HG03571 (cell line): ENCODE measurements at regions not wholly inside any gene's neighbourhood (a gene's known extent, or its start where the extent isn't known, plus 50 kb on each side); places are given as distances from the start of the nearest gene placed in this dataset.
"Not testable (repeated sequence)": the region's sequence is repeated elsewhere in the genome, so short reads cannot be mapped to it uniquely, and the experiment has no call there.

Source experiments
- ATAC-seq: cut with Tn5 transposase; IDR thresholded peaks from one replicate; pipeline ENCODE4 v1.9.1; 2021; ENCODE audit not compliant: unreplicated experiment

- ATAC-seq = no peak
Observed at GRCh38 chr2:160721089-160722040, 227.8 kb upstream of the RBMS1 start.

DNA sequence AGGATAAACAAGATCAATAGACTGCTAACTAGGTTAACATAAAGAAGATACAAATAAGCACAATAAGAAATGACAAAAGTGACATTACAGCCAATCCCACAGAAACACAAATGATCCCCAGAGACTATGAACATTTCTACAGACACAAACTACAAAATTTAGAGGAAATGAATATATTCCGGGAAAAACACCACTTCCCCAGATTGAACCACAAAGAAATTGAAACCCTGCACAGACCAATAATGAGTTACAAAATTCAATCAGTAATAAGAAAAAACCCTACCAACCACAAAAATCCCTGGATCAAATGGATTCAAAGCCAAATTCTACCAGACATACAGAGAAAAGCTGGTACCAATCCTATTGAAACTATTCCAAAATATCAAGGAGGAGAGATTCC, 232.4 kb upstream of the RBMS1 start:
- ATAC-seq = no peak

DNA sequence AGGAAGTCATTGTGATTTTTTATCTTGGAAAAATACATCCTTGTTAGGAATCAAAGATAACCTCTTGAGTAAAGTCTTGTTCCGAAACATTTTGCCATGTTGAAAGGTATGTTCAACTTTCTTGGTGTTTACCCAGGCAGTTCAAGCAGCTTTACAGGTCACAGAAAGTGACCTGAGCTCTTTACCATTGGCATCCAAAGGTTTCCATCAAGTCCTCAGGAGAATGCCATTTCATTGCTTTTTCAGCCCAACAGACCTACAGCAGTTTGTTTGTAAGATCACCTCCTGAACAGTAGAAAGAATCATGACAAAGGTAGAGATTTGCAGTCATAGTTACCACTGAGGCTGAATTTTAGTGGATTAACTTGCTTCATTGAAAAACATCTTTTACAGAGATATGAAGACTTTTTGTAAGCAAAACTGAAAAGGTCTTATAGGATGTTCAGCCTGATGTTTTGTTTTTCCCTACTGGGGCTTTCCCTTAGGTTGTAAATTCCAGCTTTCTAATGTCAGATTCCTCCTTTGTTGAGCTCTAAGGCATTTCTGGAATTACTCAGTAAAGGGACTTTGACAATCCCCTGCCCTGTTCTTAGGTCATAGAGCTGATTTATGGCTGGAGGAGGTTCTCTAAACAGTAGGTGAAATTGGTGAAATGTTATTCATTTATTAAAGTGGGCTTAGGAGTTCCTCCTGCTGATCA, 236.8 kb upstream of the RBMS1 start:
- no peak for ATAC-seq

DNA sequence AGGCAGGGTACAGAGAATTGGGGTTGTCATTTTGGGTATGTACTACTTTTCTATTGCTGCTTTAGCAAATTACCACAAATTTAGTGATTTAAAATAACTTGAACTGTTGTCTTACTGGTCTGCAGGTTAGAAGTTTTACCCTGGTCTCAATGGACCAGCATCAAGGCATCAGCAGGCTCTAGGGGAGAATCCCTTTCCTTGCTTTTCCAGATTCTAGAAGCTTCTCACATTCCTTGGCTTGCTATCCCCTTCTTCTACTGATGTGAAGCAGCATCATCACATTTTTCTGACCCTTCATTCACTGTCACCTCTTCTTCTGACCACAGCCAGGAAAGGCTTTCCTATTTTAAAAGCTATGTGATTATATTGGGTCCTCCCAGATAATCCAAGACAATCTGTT, 237.8 kb upstream of the RBMS1 start:
- no peak for ATAC-seq

DNA sequence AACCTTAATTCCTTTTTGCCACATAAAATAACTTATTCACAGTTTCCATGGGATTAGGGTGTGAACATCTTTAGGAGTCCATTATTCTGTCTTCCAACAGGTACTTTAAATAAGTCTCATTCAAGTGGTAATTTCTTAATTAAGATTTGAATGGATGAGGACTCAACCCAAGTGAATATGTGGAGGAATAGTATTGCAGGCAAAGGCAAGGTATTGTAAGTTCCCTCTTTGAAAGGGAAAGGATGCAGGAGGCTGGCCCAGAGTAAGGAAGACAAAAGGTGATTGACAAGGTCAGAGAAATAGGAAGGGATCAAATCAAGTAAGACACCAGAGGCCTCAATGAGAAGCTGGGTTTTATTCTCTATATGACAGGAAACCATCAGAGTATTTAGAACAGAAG, 238.2 kb upstream of the RBMS1 start:
- ATAC-seq = no peak

DNA sequence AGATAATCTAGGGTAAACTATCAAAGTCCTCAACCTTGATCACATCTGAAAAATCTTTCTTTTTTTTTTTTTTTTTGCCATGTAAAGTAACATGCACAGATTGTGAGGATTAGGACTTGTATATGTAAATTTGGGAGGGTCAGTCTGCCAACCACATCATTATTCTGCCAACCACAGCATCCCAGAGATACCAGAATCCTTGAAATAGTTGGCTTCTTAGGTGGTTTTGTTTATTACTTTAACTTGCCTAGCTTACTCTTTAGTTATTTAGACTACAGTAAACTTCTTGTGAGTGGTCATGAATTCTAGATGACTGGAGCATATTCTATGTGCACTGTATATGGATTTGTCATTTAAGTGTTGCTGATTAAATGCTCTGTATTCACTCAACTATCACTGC, 242.1 kb upstream of the RBMS1 start:
- no peak for ATAC-seq

DNA sequence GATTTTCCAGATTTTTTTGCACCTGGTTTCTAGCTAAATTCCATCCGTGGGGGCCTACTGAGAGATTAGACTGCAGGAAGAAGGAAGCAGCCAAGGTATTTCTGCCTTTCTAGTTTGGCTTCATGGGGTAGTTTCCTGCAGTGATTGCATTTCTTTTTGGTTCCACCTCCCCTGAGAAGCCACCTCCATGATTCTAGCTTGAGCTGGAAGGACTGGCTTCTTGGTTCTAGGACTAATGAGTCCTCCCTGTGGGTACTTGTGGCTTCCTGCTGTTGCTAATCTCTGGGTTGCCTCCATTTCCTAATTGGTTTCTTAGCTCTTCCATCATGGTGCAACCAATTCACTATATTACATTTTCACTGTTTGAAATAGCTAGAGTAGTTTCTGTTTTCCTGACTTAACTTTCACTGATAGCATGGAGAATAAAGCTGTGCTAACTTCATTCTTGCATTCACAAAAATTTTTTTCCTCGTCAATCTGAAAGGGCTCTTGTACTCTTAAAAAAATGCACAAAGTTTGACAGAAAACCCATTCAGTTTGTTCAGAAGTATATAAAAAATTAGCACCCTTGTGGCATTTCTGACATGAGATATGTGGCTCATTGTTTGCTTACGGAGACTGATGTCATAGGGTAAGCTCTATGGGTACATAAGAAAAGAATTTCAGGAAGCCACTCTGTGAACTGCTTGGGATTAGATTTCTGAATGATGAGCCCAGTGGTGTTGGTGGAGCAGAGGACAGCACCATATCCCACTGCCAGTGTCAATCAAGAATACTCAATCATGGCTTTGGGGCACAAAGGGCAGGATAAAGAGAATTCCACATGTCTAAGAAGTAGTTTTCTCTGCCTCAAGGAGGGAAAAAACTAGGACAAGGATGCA, 242.8 kb upstream of the RBMS1 start:
- ATAC-seq = no peak

GRCh38 chr2:160737247-160737646, 243.6 kb upstream of the RBMS1 start:
- no peak for ATAC-seq

DNA sequence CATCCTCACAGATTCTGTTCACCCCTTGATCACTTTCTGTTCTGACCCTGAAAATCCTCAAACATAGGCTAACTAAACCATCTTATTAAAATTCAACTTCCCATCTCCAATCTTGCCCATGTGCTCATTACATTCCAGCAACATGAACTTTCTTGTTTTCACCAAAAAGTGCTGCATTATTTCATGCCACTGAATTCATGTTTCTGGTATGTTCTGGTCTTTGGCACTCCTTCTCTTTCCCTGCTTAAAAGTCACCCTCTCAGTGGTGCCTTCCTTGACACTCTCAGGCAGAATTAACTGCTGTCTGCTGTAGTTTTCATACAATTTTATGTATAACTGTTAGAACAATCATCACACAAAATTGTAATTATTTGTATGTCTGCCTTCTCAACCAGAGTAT, 247.7 kb upstream of the RBMS1 start:
- ATAC-seq = no peak

GRCh38 chr2:160741815-160742214, 248.2 kb upstream of the RBMS1 start:
- ATAC-seq = no peak

DNA sequence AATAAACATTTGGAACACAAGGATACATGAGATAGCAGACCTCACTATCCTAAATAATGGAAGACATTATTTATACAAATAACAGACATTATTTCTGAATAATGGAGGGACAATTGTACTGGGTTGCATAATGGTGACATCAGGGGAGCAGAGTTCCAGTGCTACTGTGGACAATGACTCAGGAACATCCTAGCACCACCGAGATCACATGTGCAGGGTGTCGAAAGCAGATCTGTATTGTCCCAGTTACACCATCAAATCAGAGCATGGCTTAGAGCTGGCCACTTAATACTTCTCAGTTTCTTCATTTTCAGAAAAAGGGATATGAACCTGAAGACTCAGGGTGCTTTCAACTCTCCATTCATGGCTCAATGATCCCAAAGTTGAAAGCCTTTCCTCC, 249.1 kb upstream of the RBMS1 start:
- no peak for ATAC-seq

GRCh38 chr2:160747501-160748170, 254.0 kb upstream of the RBMS1 start:
- ATAC-seq = no peak

- no peak for ATAC-seq
Observed at GRCh38 chr2:160751021-160751420, 257.4 kb upstream of the RBMS1 start.

DNA sequence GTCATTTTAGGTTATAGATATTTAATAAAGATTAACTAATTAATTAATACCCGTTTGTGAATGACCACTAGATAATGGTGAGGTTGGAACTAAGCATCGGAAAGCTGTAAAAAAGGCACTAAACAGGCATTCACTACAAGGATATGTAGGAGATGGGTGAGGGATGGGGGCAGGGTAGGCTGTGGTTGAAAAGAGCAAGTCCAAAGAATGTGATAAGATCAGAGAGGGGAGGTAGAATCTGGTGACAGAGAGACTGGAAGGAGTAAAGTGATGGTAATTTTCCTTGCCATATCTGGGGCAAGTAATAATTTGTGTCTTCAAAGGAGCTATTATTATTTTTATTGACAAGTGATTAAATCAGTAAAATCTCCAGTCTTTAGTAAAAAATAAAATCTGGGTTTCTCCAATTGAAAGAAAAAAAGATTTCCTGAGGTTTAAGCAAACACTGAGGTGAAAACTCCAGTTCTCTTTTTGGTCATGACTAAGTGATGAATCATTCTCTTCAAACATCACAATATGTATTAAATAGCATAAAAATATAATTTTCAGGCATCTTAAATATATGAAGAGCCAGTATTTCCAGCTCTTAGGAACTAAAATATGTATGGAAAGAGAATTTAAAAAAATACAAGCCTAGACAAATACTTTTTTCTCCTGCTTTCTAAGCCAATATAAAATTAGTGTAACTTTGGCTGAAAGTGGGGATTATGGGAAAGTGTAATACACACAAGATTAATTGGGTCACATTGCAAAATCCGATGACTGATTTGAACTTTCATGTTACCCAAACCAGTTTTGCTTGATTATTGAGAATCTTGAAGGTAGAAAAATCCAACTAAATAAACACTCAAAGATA, 259.1 kb upstream of the RBMS1 start:
- no peak for ATAC-seq

DNA sequence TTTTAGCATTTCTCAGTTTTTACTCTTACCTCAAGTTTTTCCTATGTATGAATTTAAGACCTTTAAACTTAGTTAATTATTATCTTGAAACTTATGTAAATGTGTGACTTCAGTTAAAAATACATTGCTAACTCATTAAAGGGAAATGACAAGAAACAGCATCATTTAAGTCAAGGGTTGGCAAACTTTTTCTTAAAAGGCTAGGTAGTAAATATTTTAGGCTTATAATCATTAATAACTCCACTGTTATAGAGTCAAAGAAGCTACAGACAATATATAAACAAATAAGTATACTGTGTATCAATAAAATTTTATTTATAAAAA, 259.7 kb upstream of the RBMS1 start:
- ATAC-seq = no peak

GRCh38 chr2:160753960-160754359, 260.4 kb upstream of the RBMS1 start:
- no peak for ATAC-seq

DNA sequence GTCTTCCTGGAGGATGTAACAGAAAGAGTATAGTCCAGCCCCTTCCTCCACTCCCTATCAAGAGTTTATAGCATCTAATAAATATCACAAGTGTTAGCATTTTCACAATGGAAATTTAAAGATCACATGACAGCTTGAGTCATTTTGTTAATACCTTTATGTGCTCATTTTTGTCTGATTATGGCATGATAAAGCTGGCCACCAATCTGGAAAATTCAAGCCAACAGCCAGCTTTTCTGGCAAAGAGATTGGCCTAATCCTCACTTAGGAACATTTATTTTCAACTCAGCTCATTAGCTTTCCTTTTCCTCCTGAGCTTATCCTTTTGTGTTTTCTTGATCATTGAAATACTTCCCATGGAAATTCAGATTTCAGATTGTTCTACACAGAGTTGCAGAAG, 262.9 kb upstream of the RBMS1 start:
- ATAC-seq = no peak

GRCh38 chr2:160762493-160763128, 269.0 kb upstream of the RBMS1 start:
- ATAC-seq = not testable (repeated sequence)

GRCh38 chr2:160783474-160783873, 289.9 kb upstream of the RBMS1 start:
- no peak for ATAC-seq

DNA sequence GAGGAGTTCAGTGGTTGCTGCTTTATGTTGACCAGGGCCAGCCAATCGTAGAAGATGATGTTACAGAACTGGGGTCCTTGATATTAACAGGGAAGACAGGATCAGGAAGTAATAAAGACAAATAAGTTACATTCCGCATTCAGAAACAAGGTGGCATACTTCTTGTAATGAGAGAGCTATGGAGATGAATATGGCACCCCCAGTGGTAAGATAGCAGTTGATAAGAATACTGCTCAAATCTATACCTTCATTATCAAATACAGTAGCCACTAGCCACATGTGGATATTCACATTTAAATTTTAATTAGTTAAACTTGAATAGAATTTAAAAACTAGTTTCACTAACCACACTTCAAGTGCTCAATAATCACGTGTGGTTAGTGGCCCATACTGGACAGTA, 290.4 kb upstream of the RBMS1 start:
- ATAC-seq = no peak
